ENCODE measurements at regions not wholly inside any gene's neighbourhood (a gene's known extent, or its start where the extent isn't known, plus 50 kb on each side); places are given as distances from the start of the nearest gene placed in this dataset.

- Histone ChIP-seq H3K4me1 (peaks cover 0 to 30% of the 10 kb centered on the region in 2 donors), H3K27me3 (no peaks in the 10 kb centered on the region), H3K36me3 (no peaks in the 10 kb centered on the region), H3K27ac (peak overlapping the region in 1 of 2 donors; percentile 86), H3K9me3 (no peaks in the 10 kb centered on the region), H3K4me3 (peak overlapping the region in 1 of 2 donors; percentile 45)
- DNase-seq (no peak), ATAC-seq (no peak)
- no peak for TF ChIP-seq CTCF (IDR thresholded peaks at IDR 0.05)
- intact Hi-C loops (cut with DNase I), result no loop called here
Observed at GRCh38 chr14:106843386-106843785, 1317.0 kb downstream of the TMEM121 start.

GRCh38 chr14:106843951-106844483 lies 1317.6 kb downstream of the TMEM121 start:
- no peaks in the 10 kb centered on the region for H3K9me3 ChIP-seq
- H3K27ac ChIP-seq, result peak overlapping the region; percentile 37 to 86
- DNase-seq, result peak in 2 of 4 donors; percentile 41 to 55
- no peaks in the 10 kb centered on the region for H3K36me3 ChIP-seq
- intact Hi-C loops (cut with DNase I), result no loop called here
- peak overlapping the region; percentile 31 to 45 for H3K4me3 ChIP-seq
- no peak for TF ChIP-seq CTCF (IDR thresholded peaks at IDR 0.05)
- H3K27me3 ChIP-seq, result no peaks in the 10 kb centered on the region
- H3K4me1 ChIP-seq, result peaks cover 0 to 30% of the 10 kb centered on the region in 2 donors
- peak; percentile 7 for ATAC-seq

GRCh38 chr14:106844608-106845285 lies 1318.4 kb downstream of the TMEM121 start:
- peaks cover 0 to under 1% of the 10 kb centered on the region in 2 donors for H3K27me3 ChIP-seq
- no peak for TF ChIP-seq CTCF (IDR thresholded peaks at IDR 0.05)
- H3K4me3 ChIP-seq, result peak overlapping the region; percentile 31 to 45
- no peaks in the 10 kb centered on the region for H3K9me3 ChIP-seq
- peaks cover 0 to 30% of the 10 kb centered on the region in 2 donors for H3K4me1 ChIP-seq
- H3K27ac ChIP-seq, result peak overlapping the region; percentile 37 to 86
- DNase-seq, result peak in 3 of 4 donors; percentile 6 to 95 (median 88)
- peak; percentile 78 for ATAC-seq
- H3K36me3 ChIP-seq, result no peaks in the 10 kb centered on the region
- intact Hi-C loops (cut with DNase I), result no loop called here

- Histone ChIP-seq H3K36me3 (no peaks in the 10 kb centered on the region), H3K4me3 (peak overlapping the region; percentile 31 to 45), H3K9me3 (no peaks in the 10 kb centered on the region), H3K27me3 (peaks cover 0 to 8% of the 10 kb centered on the region in 2 donors), H3K4me1 (peaks cover 0 to 30% of the 10 kb centered on the region in 2 donors), H3K27ac (peak overlapping the region; percentile 37 to 86)
- ATAC-seq (peak; percentile 32), DNase-seq (peak in 2 of 4 donors; percentile 54 to 68)
- no peak for TF ChIP-seq CTCF (IDR thresholded peaks at IDR 0.05)
- intact Hi-C loops (cut with DNase I), result no loop called here
Observed at GRCh38 chr14:106845286-106846087, 1319.1 kb downstream of the TMEM121 start.

- H3K9me3 ChIP-seq, result no peaks in the 10 kb centered on the region
- ATAC-seq, result peak; percentile 54
- H3K27me3 ChIP-seq, result peaks cover 0 to 8% of the 10 kb centered on the region in 2 donors
- H3K27ac ChIP-seq, result peak overlapping the region; percentile 42 to 86
- H3K4me3 ChIP-seq, result peak overlapping the region in 1 of 2 donors; percentile 45
- no peaks in the 10 kb centered on the region for H3K36me3 ChIP-seq
- no peak for TF ChIP-seq CTCF (IDR thresholded peaks at IDR 0.05)
- peaks cover 0 to 30% of the 10 kb centered on the region in 2 donors for H3K4me1 ChIP-seq
- intact Hi-C loops (cut with DNase I), result no loop called here
- DNase-seq, result no peak
Observed at GRCh38 chr14:106846218-106846617, 1319.8 kb downstream of the TMEM121 start.

Data from left lung (tissue), 4 donors.